ENCODE measurements at regions not wholly inside any gene's neighbourhood (a gene's known extent, or its start where the extent isn't known, plus 50 kb on each side); places are given as distances from the start of the nearest gene placed in this dataset.

DNA sequence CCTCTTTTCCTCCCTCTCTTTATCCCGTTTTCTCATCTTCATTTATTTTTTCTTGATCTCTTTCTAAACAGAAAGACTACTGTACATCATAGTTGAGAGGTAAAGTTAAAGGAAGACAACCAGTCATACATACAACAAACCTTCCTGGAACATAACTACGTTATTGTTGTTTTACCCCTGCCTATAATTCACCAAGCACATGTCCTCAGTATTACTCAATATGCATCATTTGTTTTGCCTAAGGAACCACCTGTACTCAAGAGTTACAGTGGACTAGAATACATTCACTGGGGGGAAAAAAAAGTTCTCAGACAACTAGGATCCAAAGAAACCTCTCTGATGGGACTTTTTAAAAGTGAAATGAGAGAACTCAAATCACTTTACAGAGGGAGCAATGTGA is 344.7 kb upstream of the RBMS3 start:
- no peaks in the 10 kb centered on the region for H3K36me3 Mint-ChIP-seq (ENCODE audit: low read depth)
- peaks cover 27% of the 10 kb centered on the region for H3K4me1 Mint-ChIP-seq (ENCODE audit: low read depth)
- peaks cover 4% of the 10 kb centered on the region for H3K27me3 Mint-ChIP-seq
- no peak overlapping the region for H3K4me3 Mint-ChIP-seq
- H3K27ac Mint-ChIP-seq: no peak overlapping the region
- H3K9me3 Mint-ChIP-seq: no peaks in the 10 kb centered on the region

DNA sequence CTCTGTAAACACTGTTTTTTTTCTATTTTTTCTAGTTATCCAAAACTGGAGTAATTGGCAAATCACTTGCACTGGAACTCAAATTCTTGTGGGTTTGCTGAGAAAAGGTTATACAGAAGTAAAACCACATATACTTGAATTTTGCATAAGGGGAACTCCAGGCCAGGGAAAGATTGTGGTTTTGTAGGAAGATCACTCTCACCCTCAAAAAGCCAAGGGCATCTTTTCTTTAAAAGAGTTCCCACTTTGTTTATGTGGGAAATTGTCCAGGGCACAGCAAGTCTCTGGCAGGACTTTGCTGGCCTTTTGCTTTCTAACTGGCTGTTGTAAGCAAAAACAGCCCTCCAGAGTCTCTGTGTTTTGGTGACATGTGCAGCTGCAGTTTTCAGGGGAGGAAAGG is 340.3 kb upstream of the RBMS3 start:
- H3K36me3 Mint-ChIP-seq (ENCODE audit: low read depth): no peaks in the 10 kb centered on the region
- H3K27ac Mint-ChIP-seq: no peak overlapping the region
- H3K4me3 Mint-ChIP-seq: no peak overlapping the region
- peaks cover 3% of the 10 kb centered on the region for H3K9me3 Mint-ChIP-seq
- H3K4me1 Mint-ChIP-seq (ENCODE audit: low read depth): peaks cover 15% of the 10 kb centered on the region
- H3K27me3 Mint-ChIP-seq: peaks cover 16% of the 10 kb centered on the region

DNA sequence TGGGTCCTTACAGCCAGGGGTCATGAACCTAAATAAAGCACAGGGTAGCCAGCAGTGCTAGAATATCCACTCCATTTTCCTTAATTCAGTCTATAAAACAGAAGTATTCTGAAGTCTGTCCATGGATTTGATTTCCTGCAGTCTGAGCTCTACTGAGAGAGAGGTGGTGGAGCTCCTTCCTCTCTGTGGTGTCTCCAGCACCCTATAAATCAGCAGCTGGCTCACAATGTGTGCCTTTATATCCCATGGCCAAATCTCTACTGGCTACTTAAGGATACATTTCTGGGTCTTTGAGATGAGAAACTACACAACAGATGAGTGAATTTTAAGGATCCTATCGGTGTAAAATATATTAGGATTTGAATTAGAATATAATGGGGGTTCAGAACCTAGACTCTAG is 339.9 kb upstream of the RBMS3 start:
- H3K4me1 Mint-ChIP-seq (ENCODE audit: low read depth): peaks cover 15% of the 10 kb centered on the region
- peaks cover 3% of the 10 kb centered on the region for H3K9me3 Mint-ChIP-seq
- no peak overlapping the region for H3K4me3 Mint-ChIP-seq
- H3K27me3 Mint-ChIP-seq: peaks cover 17% of the 10 kb centered on the region
- no peak overlapping the region for H3K27ac Mint-ChIP-seq
- no peaks in the 10 kb centered on the region for H3K36me3 Mint-ChIP-seq (ENCODE audit: low read depth)

DNA sequence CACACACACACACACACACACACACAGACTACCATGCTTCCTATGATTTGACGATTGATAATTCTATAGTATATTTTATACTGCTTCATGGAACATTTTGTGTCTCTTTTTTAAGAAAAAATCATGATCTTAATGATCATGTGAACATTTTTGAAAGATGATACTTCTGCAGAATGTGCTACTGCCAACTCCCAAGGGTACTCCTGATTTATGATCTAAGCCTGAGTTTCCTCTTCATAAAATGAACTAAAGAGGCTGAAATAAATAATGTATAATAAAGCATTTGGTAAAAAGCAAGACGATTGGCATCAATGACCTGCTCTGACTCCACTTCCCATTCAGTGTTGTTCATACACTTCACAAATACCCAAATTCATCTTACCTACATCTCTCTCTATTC is 333.8 kb upstream of the RBMS3 start:
- H3K4me1 Mint-ChIP-seq (ENCODE audit: low read depth): no peaks in the 10 kb centered on the region
- no peak overlapping the region for H3K27ac Mint-ChIP-seq
- no peak overlapping the region for H3K4me3 Mint-ChIP-seq
- H3K36me3 Mint-ChIP-seq (ENCODE audit: low read depth): no peaks in the 10 kb centered on the region
- H3K9me3 Mint-ChIP-seq: peaks cover 3% of the 10 kb centered on the region
- H3K27me3 Mint-ChIP-seq: peaks cover 17% of the 10 kb centered on the region

DNA sequence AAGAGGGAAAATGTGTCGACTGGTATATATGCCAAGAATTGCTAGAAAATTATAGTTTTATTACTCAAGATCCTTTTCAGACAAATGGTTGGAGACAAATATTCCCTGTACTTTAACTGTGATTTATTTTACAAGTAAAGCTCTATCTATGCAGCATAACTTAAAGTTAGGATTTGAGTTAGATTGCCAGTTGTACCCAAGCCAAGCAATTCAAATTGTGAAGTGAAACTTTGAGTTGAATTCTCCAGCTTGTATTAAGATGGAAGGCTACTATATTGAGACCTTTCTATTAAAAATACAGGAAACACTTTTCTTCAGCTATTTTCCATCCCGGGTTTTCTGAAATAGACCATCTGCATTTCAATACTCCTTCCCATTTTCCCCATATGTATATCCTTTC is 333.1 kb upstream of the RBMS3 start:
- peaks cover 6% of the 10 kb centered on the region for H3K9me3 Mint-ChIP-seq
- H3K36me3 Mint-ChIP-seq (ENCODE audit: low read depth): no peaks in the 10 kb centered on the region
- H3K27ac Mint-ChIP-seq: no peak overlapping the region
- no peak overlapping the region for H3K4me3 Mint-ChIP-seq
- no peaks in the 10 kb centered on the region for H3K4me1 Mint-ChIP-seq (ENCODE audit: low read depth)
- peaks cover 17% of the 10 kb centered on the region for H3K27me3 Mint-ChIP-seq

DNA sequence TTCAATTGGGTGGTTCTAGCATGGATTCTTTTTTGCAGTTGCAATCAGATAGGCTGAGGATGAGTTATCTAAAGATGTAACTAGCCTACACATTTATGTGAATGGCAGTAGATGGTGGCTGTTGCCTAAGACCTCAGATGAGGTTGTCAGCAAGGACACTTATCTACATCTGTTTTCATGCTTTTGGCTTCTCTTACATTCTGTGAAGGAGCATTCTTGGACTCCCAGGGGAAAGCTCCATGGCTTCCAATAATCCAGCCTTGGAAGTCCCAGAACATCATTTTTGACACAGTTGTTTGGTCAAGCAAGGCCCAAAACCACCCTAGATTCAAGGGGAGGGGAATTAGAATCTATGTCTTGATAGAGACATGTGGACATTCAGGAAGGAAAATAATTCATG is 332.2 kb upstream of the RBMS3 start:
- H3K4me3 Mint-ChIP-seq: no peak overlapping the region
- peaks cover 10% of the 10 kb centered on the region for H3K27me3 Mint-ChIP-seq
- no peaks in the 10 kb centered on the region for H3K36me3 Mint-ChIP-seq (ENCODE audit: low read depth)
- no peaks in the 10 kb centered on the region for H3K4me1 Mint-ChIP-seq (ENCODE audit: low read depth)
- peaks cover 11% of the 10 kb centered on the region for H3K9me3 Mint-ChIP-seq
- H3K27ac Mint-ChIP-seq: no peak overlapping the region

DNA sequence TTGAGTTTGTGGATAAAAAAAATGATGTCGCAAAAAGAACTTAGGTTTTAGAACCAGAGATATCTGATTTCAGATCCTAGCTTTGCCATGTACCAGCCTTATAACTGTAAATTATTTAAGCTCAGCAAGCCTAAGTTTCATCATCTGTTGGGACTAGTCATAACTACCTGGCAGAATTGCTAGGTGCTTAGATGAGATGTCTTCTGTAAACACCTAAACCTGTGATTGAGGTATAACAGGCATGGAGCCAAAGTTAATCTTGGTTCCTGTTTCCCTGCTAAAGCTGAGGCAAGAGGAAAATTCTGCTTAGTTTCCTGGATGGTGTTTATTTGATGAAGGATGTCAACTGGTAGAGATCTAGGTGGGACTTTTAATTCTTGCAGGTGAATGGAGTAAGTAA is 331.3 kb upstream of the RBMS3 start:
- H3K27me3 Mint-ChIP-seq: peaks cover 6% of the 10 kb centered on the region
- no peaks in the 10 kb centered on the region for H3K36me3 Mint-ChIP-seq (ENCODE audit: low read depth)
- no peak overlapping the region for H3K27ac Mint-ChIP-seq
- no peak overlapping the region for H3K4me3 Mint-ChIP-seq
- no peaks in the 10 kb centered on the region for H3K4me1 Mint-ChIP-seq (ENCODE audit: low read depth)
- H3K9me3 Mint-ChIP-seq: peaks cover 8% of the 10 kb centered on the region

DNA sequence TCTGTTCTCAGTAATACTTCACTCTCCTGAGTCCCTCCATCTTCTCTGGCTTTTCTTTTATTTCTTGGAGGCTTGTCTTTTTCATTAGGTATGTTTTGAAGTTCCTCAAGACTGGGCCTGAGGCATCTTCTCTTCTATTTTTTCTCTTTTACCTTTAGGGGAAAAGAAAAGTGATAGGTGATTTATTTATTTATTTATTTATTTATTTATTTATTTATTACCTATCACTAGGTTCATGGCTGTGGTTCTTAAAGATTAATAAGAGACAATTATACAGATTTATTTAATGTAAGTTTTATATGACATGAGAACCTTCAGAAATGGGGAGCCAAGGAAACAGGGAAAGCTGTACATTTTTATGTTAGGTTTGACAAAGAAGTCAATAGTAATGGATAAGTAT is 330.3 kb upstream of the RBMS3 start:
- Mint-ChIP-seq H3K9me3 (peaks cover 8% of the 10 kb centered on the region), H3K4me3 (no peak overlapping the region), H3K27ac (no peak overlapping the region), H3K36me3 (ENCODE audit: low read depth) (no peaks in the 10 kb centered on the region), H3K4me1 (ENCODE audit: low read depth) (no peaks in the 10 kb centered on the region), H3K27me3 (no peaks in the 10 kb centered on the region)

DNA sequence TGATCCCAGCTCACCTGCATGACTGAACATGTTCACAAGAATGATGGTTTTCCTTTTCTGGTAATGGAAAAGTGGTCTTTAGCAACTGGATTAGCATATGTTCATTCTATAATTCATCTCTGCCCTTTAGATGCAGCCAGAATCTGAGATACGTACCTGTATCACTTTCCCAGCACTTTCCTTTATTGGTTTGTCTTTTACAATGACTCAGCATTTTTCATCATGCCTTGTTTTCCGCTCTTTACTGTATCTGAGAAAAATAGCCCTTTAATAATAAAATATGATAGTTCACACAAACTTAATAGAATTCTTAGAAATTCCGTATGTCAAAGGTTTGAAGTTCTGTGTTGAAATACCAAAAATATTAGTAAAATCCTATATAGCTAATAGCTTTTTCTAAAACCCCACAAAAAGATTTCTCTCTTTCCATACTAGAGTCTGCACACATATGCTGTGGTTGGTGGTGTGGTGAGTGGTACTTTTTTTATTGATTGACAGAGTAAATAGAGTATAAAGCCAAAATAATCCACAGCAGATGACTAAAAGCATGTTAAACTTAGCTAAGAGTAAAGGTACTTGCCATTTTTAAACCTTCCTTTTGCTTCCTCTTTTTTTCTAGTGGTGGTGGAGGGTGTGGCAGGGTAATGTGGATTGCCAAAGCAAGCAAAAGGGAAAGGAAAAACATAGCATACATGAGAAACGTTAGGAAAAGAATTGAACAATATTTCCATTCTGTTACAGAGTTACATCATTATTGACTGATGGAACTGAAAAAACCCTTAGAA is 328.9 kb upstream of the RBMS3 start:
- Mint-ChIP-seq H3K4me1 (ENCODE audit: low read depth) (no peaks in the 10 kb centered on the region), H3K4me3 (no peak overlapping the region), H3K27ac (no peak overlapping the region), H3K9me3 (peaks cover 8% of the 10 kb centered on the region), H3K36me3 (ENCODE audit: low read depth) (no peaks in the 10 kb centered on the region), H3K27me3 (no peaks in the 10 kb centered on the region)

DNA sequence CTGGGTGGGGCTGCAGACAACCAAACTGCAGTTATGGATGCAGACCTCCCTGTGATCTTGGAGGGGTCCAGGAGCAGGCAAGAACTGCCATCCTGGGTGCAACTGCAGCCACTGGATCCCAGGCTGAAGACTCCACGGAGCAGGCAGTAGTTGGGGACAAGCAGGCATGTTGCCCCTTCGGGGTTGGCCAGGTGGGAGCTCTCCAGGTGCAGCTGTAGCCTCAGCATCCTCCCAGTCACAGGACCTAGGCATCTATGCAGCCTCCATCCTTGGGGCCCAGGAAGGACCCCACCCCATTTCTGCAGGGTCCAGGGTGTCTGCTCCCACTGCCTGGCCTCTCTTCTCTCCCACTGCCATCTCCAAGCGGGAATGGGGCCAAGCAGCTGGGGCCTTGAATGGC is 322.2 kb upstream of the RBMS3 start:
- Mint-ChIP-seq H3K27ac (no peak overlapping the region), H3K36me3 (ENCODE audit: low read depth) (no peaks in the 10 kb centered on the region), H3K4me3 (no peak overlapping the region), H3K27me3 (peaks cover 6% of the 10 kb centered on the region), H3K4me1 (ENCODE audit: low read depth) (no peaks in the 10 kb centered on the region), H3K9me3 (peaks cover 3% of the 10 kb centered on the region)

DNA sequence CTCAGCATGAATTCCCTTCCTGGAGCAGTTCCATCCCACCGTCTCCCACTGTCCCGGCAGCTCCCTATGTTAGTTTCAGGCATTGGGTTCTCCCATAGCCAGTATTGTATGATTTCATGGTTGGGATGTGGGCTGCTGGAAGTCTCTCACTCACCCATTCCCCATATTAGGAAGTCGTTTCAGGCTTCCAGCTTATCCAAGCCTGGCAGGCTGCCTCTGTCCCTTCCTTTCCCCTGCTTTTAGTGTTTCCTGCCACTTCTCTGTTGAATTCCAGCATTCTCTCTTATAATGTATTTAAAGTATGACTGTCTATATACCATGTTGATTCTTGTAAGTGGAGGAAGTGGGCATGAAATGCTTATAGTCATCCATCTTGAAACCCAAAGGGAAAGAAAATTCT is 309.7 kb upstream of the RBMS3 start:
- Mint-ChIP-seq H3K4me1 (ENCODE audit: low read depth) (peaks cover 8% of the 10 kb centered on the region), H3K4me3 (no peak overlapping the region), H3K27me3 (no peaks in the 10 kb centered on the region), H3K27ac (no peak overlapping the region), H3K9me3 (peaks cover 35% of the 10 kb centered on the region), H3K36me3 (ENCODE audit: low read depth) (no peaks in the 10 kb centered on the region)

DNA sequence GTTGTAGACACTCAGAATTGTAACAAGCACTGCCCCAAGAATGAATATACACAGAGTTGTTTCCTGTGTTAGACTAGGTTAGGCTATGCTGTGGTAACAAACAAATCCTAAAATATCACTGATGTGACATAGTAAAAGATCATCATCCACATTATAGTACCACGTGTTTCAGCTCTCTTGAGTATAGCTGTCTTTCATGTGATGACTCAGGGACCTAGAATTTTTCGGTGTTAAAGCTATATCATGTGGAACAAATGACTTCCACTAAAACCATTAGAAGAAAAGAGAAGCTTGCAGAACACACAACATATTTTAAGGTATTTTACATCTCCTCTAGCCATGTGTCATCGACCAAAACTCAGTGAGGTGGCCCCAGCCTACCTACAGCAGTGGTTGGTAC is 307.9 kb upstream of the RBMS3 start:
- H3K36me3 Mint-ChIP-seq (ENCODE audit: low read depth): no peaks in the 10 kb centered on the region
- peaks cover 3% of the 10 kb centered on the region for H3K27me3 Mint-ChIP-seq
- peak overlapping the region; percentile 26 for H3K27ac Mint-ChIP-seq
- H3K4me3 Mint-ChIP-seq: no peak overlapping the region
- peaks cover 8% of the 10 kb centered on the region for H3K4me1 Mint-ChIP-seq (ENCODE audit: low read depth)
- H3K9me3 Mint-ChIP-seq: peaks cover 35% of the 10 kb centered on the region

DNA sequence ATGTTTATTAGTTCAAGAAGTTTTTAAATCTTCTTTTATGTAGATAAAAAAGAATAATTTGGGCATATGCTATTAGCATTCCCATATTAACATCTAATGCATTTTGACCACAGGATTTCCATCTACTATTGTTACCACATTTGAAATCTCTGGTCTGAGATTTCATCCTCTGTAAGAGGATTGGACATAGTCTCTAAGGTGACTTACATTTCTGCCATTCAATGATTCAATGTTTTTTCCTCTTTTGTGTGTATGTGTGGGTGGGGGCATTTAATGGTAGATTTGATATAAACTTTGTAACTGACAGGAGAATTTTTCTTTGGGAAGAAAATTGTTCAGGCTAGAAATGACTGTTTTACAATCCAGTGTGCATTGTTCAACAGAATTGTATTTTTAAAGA is 307.3 kb upstream of the RBMS3 start:
- no peak overlapping the region for H3K4me3 Mint-ChIP-seq
- no peaks in the 10 kb centered on the region for H3K36me3 Mint-ChIP-seq (ENCODE audit: low read depth)
- peaks cover 8% of the 10 kb centered on the region for H3K4me1 Mint-ChIP-seq (ENCODE audit: low read depth)
- peaks cover 33% of the 10 kb centered on the region for H3K9me3 Mint-ChIP-seq
- no peak overlapping the region for H3K27ac Mint-ChIP-seq
- H3K27me3 Mint-ChIP-seq: peaks cover 3% of the 10 kb centered on the region

DNA sequence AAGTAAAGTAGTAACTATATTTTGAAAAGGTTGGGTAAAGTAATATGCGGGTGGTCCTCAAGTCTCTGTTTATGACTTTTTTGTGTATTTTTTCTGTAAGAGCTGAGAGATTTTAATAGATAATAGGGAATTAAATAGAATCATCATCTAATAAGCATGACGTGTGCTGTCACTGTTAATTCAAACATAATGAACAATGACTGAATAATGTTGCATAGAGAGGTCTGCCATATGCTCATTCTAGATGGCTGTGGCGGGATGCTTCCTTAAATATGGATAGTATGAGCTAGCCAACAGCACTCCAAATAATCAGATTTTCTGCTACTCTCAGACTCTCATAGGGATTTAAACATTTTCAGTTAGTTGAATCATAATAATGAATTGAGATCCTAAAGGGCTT is 302.8 kb upstream of the RBMS3 start:
- Mint-ChIP-seq H3K27me3 (peaks cover 3% of the 10 kb centered on the region), H3K4me1 (ENCODE audit: low read depth) (peaks cover 6% of the 10 kb centered on the region), H3K36me3 (ENCODE audit: low read depth) (no peaks in the 10 kb centered on the region), H3K4me3 (no peak overlapping the region), H3K9me3 (peaks cover 2% of the 10 kb centered on the region), H3K27ac (no peak overlapping the region)

DNA sequence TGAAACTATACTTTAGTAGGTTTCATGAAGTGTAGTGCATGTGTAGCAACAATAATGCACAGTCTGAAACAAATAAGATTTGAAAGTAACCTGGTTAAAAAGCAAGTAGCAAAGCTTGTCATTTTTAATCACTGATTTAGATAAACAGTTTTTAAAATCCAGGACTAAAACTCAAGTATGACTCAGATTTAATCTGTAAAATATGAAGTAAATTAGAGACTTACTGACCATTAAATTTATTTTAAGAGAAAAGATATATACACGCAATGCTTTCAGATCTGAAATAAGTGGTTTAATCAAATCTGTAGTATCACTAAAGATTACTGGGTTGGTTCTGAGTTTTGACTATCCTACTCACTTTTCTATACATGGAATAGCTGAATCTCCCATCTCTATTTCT is 300.7 kb upstream of the RBMS3 start:
- Mint-ChIP-seq H3K36me3 (ENCODE audit: low read depth) (no peaks in the 10 kb centered on the region), H3K27me3 (peaks cover 3% of the 10 kb centered on the region), H3K4me1 (ENCODE audit: low read depth) (peaks cover 3% of the 10 kb centered on the region), H3K9me3 (no peaks in the 10 kb centered on the region), H3K4me3 (no peak overlapping the region), H3K27ac (no peak overlapping the region)

DNA sequence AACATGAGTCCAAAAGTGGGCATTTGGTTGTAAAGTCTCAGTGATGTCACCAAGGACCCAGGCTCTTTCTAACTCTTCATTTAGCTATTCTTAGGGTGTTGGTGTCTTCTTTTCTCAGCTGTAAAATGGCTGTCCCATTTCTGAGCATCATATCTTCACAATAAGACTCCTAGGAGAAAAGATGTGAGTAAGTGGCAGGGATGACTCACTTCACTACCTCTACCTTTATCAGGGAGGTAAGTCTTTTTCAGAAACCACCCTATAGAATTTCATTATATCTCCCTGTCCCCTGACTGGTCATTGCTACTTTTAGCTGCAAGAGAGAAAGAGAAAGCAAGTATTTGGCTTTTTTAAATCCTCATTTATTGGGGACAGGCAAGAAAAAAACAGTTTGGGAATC is 300.2 kb upstream of the RBMS3 start:
- no peak overlapping the region for H3K4me3 Mint-ChIP-seq
- H3K27ac Mint-ChIP-seq: no peak overlapping the region
- no peaks in the 10 kb centered on the region for H3K36me3 Mint-ChIP-seq (ENCODE audit: low read depth)
- H3K27me3 Mint-ChIP-seq: peaks cover 3% of the 10 kb centered on the region
- peaks cover 3% of the 10 kb centered on the region for H3K4me1 Mint-ChIP-seq (ENCODE audit: low read depth)
- no peaks in the 10 kb centered on the region for H3K9me3 Mint-ChIP-seq

All from stimulated activated naive CD8-positive, alpha-beta T cell treated with anti-CD3 and anti-CD28 coated beads, Interleukin-15, Interleukin-2, amounts not matched to agents 100 ng/mL and 50 ng/mL, for 24 hours (primary cell).